Uterus (tissue), 3 donors: ENCODE measurements at regions not wholly inside any gene's neighbourhood (a gene's known extent, or its start where the extent isn't known, plus 50 kb on each side); places are given as distances from the start of the nearest gene placed in this dataset.

ENCODE experiments used
- DNase-seq, 2 donors: peaks; one replicate each; pipeline ENCODE4 v3.0.0-alpha.2; 2019 to 2020
- H3K27ac ChIP-seq, 2 donors: fragments of 200-600 bp; sonication (generic); 1 replicate in 1 of 2; 2 replicates in 1 of 2; pipeline ENCODE4 v1.5.1; 2016 to 2018
- H3K27me3 ChIP-seq, 2 donors: fragments of 200-600 bp; sonication (generic); one replicate each; pipeline ENCODE4 v1.5.1; 2018 to 2019; ENCODE audit warnings: control low read depth in 1 of 2
- H3K36me3 ChIP-seq, 2 donors: fragments of 200-600 bp; sonication (generic); one replicate each; pipeline ENCODE4 v1.5.1; 2019; ENCODE audit warnings: control low read depth in 1 of 2
- H3K4me1 ChIP-seq, 2 donors: fragments of 200-600 bp; sonication (generic); one replicate each; pipeline ENCODE4 v1.5.1; 2018 to 2019; ENCODE audit warnings: control low read depth in 1 of 2
- H3K4me3 ChIP-seq, 2 donors: fragments of 200-600 bp; sonication (generic); 1 replicate in 1 of 2; 2 replicates in 1 of 2; pipeline ENCODE4 v1.5.1; 2018 to 2019; ENCODE audit warnings: mild to moderate bottlenecking in 1 of 2
- H3K9me3 ChIP-seq, 2 donors: fragments of 200-600 bp; sonication (generic); one replicate each; pipeline ENCODE4 v1.5.1; 2019; ENCODE audit warnings: control low read depth in 1 of 2
- CTCF ChIP-seq, 4 experiments: fragments of 200-600 bp in 2 of 4; fragments of 450-650 bp in 2 of 4; sonication (generic) in 2 of 4; IDR thresholded peaks; one replicate each; pipeline ENCODE4 v1.5.1; 2016 to 2019; ENCODE audit warnings: antibody characterized with exemption in 4 of 4, mild to moderate bottlenecking in 2 of 4, moderate library complexity in 1 of 4
- POLR2A ChIP-seq, 2 donors: fragments of 450-650 bp; IDR thresholded peaks; one replicate each; pipeline ENCODE4 v1.6.1; 2016; ENCODE audit warnings: antibody characterized with exemption in 2 of 2, mild to moderate bottlenecking in 1 of 2, moderate library complexity in 1 of 2
- intact Hi-C: fragments of 100-400 bp; cut with DNase I; formaldehyde crosslinking; loops from one replicate; pipeline ENCODE4 v1.15.1; 2023; ENCODE audit warnings: low total_unique reads
- donor health status: DM: yes; HTN: yes; CAD: no.

GRCh38 chr2:81495556-81495955, 1191.0 kb upstream of the LRRTM1 start:
- intact Hi-C loops: no loop called here
- Histone ChIP-seq H3K36me3 (no peaks in the 10 kb centered on the region), H3K27ac (no peak overlapping the region), H3K4me1 (no peaks in the 10 kb centered on the region), H3K9me3 (no peaks in the 10 kb centered on the region), H3K27me3 (no peaks in the 10 kb centered on the region), H3K4me3 (no peak overlapping the region)
- TF ChIP-seq CTCF (IDR thresholded peaks at IDR 0.05): no peak
- no peak for TF ChIP-seq POLR2A (IDR thresholded peaks at IDR 0.05)
- no peak for DNase-seq

GRCh38 chr2:81483254-81483653, 1178.7 kb upstream of the LRRTM1 start:
- intact Hi-C loops: no loop called here

GRCh38 chr2:81481994-81482368, 1177.4 kb upstream of the LRRTM1 start:
- no peak overlapping the region for H3K4me3 ChIP-seq
- no peaks in the 10 kb centered on the region for H3K9me3 ChIP-seq
- no peaks in the 10 kb centered on the region for H3K36me3 ChIP-seq
- no peaks in the 10 kb centered on the region for H3K27me3 ChIP-seq
- DNase-seq: no peak
- no peak for TF ChIP-seq CTCF (IDR thresholded peaks at IDR 0.05)
- no peak for TF ChIP-seq POLR2A (IDR thresholded peaks at IDR 0.05)
- H3K27ac ChIP-seq: no peak overlapping the region
- no peaks in the 10 kb centered on the region for H3K4me1 ChIP-seq
- intact Hi-C loops: no loop called here

More at GRCh38 chr2:81483254-81483653, 1178.7 kb upstream of the LRRTM1 start:
- no peaks in the 10 kb centered on the region for H3K9me3 ChIP-seq
- H3K4me3 ChIP-seq: no peak overlapping the region
- no peaks in the 10 kb centered on the region for H3K27me3 ChIP-seq
- TF ChIP-seq POLR2A (IDR thresholded peaks at IDR 0.05) (no peak), CTCF (IDR thresholded peaks at IDR 0.05) (no peak)
- no peak overlapping the region for H3K27ac ChIP-seq
- no peaks in the 10 kb centered on the region for H3K36me3 ChIP-seq
- DNase-seq: no peak
- H3K4me1 ChIP-seq: no peaks in the 10 kb centered on the region

GRCh38 chr2:81481242-81481993, 1176.9 kb upstream of the LRRTM1 start:
- H3K4me1 ChIP-seq: no peaks in the 10 kb centered on the region
- intact Hi-C loops: no loop called here
- TF ChIP-seq CTCF (IDR thresholded peaks at IDR 0.05): no peak
- TF ChIP-seq POLR2A (IDR thresholded peaks at IDR 0.05): no peak
- H3K27ac ChIP-seq: no peak overlapping the region
- no peaks in the 10 kb centered on the region for H3K27me3 ChIP-seq
- H3K36me3 ChIP-seq: no peaks in the 10 kb centered on the region
- no peak for DNase-seq
- H3K9me3 ChIP-seq: no peaks in the 10 kb centered on the region
- H3K4me3 ChIP-seq: no peak overlapping the region

- Histone ChIP-seq H3K9me3 (no peaks in the 10 kb centered on the region), H3K4me1 (no peaks in the 10 kb centered on the region), H3K27me3 (no peaks in the 10 kb centered on the region), H3K27ac (no peak overlapping the region), H3K4me3 (no peak overlapping the region), H3K36me3 (no peaks in the 10 kb centered on the region)
- DNase-seq: no peak
- TF ChIP-seq POLR2A (IDR thresholded peaks at IDR 0.05): no peak
- no peak for TF ChIP-seq CTCF (IDR thresholded peaks at IDR 0.05)
- intact Hi-C loops: no loop called here
Measured at GRCh38 chr2:81467096-81467495, 1162.5 kb upstream of the LRRTM1 start.
